Central memory CD4-positive, alpha-beta T cell (primary cell): ENCODE measurements at regions not wholly inside any gene's neighbourhood (a gene's known extent, or its start where the extent isn't known, plus 50 kb on each side); places are given as distances from the start of the nearest gene placed in this dataset.

ENCODE experiments used
- DNase-seq: peaks from one replicate; pipeline ENCODE4 v3.0.0; 2022

- no peak for DNase-seq
Observed at GRCh38 chr1:229825042-229825441, 199.0 kb downstream of the URB2 start.

- no peak for DNase-seq
Observed at GRCh38 chr1:229828461-229828860, 202.4 kb downstream of the URB2 start.

GRCh38 chr1:229832695-229833094 is 206.6 kb downstream of the URB2 start:
- DNase-seq, result no peak

GRCh38 chr1:229834230-229834629 is 208.2 kb downstream of the URB2 start:
- DNase-seq, result no peak

- DNase-seq, result no peak
Observed at GRCh38 chr1:229835226-229835625, 209.2 kb downstream of the URB2 start.

- DNase-seq, result no peak
Observed at GRCh38 chr1:229836324-229836723, 210.3 kb downstream of the URB2 start.

GRCh38 chr1:229838204-229838603 is 212.2 kb downstream of the URB2 start:
- no peak for DNase-seq

- DNase-seq, result no peak
Observed at GRCh38 chr1:229839800-229840199, 213.8 kb downstream of the URB2 start.

GRCh38 chr1:229841230-229841629 is 215.2 kb downstream of the URB2 start:
- no peak for DNase-seq

GRCh38 chr1:229842302-229843255 is 216.5 kb downstream of the URB2 start:
- DNase-seq, result no peak

GRCh38 chr1:229843627-229844238 is 217.7 kb downstream of the URB2 start:
- DNase-seq, result no peak

GRCh38 chr1:229844675-229845074 is 218.6 kb downstream of the URB2 start:
- no peak for DNase-seq

- no peak for DNase-seq
Observed at GRCh38 chr1:229845410-229846138, 219.5 kb downstream of the URB2 start.

- DNase-seq, result no peak
Observed at GRCh38 chr1:229846351-229846750, 220.3 kb downstream of the URB2 start.

GRCh38 chr1:229848752-229849677 is 218.0 kb upstream of the GALNT2 start:
- no peak for DNase-seq

GRCh38 chr1:229851511-229851910 is 215.5 kb upstream of the GALNT2 start:
- no peak for DNase-seq

- DNase-seq, result no peak
Observed at GRCh38 chr1:229853751-229854150, 213.3 kb upstream of the GALNT2 start.

GRCh38 chr1:229854620-229855019 is 212.4 kb upstream of the GALNT2 start:
- DNase-seq, result no peak

GRCh38 chr1:229856009-229856650 is 210.9 kb upstream of the GALNT2 start:
- no peak for DNase-seq

GRCh38 chr1:229857585-229857984 is 209.5 kb upstream of the GALNT2 start:
- no peak for DNase-seq

GRCh38 chr1:229859026-229859425 is 208.0 kb upstream of the GALNT2 start:
- no peak for DNase-seq

GRCh38 chr1:229860926-229861325 is 206.1 kb upstream of the GALNT2 start:
- DNase-seq, result no peak
